HG03354 (cell line): ENCODE measurements at regions not wholly inside any gene's neighbourhood (a gene's known extent, or its start where the extent isn't known, plus 50 kb on each side); places are given as distances from the start of the nearest gene placed in this dataset.

Source experiments
- ATAC-seq: cut with Tn5 transposase; IDR thresholded peaks from one replicate; pipeline ENCODE4 v1.9.1; 2021; ENCODE audit warnings: mild to moderate bottlenecking; ENCODE audit not compliant: unreplicated experiment, poor library complexity, severe bottlenecking

- ATAC-seq = no peak
Measured at GRCh38 chr1:232249861-232250777, 379.8 kb downstream of the SIPA1L2 start.

GRCh38 chr1:232249339-232249738 is 380.6 kb downstream of the SIPA1L2 start:
- ATAC-seq = no peak

DNA sequence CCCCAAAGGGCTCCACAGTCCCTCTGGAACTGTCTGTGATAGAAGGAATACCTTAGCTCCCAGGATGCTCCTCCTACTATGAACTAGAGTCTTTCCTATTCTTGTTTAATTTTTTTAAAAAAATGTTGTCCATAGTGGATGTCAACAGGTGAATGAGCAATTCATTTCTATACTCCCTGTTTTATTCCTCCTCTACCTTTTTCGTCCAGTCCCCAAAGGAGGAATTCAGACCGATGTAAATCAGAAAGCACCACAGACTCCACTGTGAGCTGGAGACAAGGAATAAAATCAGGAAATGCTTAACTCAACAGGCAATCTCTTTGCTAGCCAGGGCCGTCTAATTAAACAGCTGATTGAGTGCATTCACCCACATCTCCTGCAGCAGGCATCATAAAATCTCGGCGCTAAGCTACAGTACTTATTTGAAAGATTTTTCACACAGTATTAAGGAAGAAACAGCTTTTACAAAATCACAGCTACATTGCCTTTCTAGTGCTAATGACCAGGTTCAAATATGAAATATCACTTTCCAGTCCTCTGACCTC is 381.6 kb downstream of the SIPA1L2 start:
- no peak for ATAC-seq

DNA sequence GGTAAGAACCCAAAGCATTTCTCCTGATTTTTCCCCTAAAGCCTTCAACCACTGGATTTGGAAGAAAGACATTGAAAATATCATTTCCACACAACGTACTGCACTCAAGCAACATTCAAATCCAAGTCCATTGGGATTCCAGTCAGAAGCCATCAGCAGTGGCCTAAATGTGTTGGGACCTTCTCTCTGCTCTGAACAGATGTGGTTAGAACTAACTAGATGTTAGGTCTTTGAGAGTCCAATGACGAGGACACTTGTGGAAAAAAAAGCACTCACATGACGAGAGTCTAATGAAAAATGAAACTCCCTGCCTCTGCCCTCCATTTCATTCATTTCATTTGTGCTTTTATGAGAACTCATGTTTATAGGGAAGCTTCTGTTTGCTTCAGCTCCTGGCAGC is 382.3 kb downstream of the SIPA1L2 start:
- ATAC-seq = no peak

GRCh38 chr1:232244426-232244825 is 385.5 kb downstream of the SIPA1L2 start:
- ATAC-seq = no peak

DNA sequence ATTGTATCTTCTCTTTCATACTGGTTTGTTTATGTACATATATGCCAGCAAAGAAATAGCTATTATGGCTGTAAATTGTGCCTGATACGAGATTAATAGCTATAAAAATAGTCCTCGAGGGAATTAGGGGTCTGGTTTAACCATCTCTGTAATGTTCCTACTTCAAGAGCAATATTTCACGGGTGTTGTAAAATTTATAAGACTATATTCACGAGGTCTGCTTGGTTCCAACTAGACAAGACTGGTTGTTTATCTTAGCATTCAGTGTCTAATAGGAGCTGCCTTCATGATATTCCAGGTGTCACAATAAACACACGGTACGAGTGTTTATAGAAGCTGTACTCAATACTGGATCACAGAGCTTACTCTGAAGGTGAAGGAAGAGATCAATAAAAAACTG is 389.9 kb downstream of the SIPA1L2 start:
- ATAC-seq = no peak

DNA sequence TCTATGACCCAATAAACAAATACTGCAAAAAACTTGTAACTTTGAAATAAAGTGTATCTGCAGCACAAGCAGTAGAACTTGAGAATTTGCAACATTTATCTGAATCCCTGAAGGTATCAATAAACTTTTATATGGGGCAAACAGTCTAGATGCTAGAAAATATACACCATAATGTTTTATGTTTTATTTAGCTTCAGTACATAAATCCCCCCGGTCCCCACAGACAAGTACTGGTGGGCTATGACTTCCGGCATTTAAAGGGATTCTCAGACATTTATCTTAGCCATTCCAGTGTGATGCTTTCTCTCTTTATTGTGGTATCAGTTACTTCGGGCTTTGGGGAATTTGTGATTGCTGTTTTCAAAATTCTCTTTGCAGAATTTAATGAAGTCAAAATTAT is 390.4 kb downstream of the SIPA1L2 start:
- no peak for ATAC-seq

DNA sequence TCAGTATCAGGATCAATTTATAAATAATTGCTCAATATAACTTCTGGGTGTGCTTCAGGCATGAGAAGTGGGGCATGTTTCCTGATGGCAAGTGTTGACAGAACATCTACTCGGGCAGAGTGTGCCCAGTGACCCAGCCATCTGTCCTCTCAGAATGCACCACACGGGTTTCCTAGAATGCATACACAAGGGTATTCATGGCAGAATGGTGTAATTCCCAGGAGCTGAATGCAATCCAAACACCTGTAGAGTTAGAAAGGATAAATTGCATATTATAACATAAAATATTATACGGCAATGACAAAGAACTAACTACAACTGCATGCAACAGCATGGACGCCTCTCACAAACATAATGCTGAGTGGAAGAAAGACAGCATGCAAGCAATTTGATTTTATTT is 391.9 kb downstream of the SIPA1L2 start:
- no peak for ATAC-seq

- no peak for ATAC-seq
Measured at GRCh38 chr1:232227306-232227705, 402.6 kb downstream of the SIPA1L2 start.

GRCh38 chr1:232226197-232226712 is 403.7 kb downstream of the SIPA1L2 start:
- ATAC-seq = no peak

DNA sequence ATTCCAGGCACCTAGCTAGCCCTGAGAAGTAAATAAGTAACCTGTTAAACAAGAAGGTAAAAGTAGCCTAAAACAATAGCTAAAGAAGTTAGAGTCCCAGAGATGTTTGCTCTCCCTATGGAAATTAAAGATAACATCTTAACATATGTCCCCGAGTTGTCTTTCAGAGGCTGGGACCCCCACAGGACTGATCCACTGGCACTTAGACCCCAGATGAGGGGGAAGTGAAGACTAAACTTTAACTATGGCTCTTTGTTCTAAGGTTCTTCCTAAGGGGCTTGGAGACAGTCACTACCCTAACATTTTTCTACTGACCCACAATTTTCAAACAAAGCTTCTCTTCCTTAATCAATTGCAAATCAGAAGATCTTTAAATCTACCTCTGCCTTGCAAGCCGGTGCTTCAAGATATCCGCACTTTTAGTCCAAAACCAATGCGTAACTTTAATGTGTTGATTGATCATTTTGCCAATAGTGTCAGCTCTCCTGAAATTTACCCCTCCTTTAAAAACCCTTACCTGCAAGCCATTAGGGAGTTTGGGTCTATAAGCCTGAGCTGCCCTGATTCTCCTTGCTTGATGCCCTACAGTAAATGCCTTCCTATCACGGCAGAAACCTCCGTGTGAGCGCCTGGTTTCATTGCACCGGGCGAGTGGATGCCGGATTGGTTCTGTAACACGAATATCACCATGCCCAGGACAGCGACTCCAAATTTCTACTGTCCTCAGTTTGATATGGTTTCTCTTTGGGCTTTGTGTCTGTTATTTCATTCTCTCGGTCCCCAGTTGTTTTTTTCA is 404.4 kb downstream of the SIPA1L2 start:
- ATAC-seq = no peak

GRCh38 chr1:232223887-232224286 is 406.0 kb downstream of the SIPA1L2 start:
- ATAC-seq = no peak

DNA sequence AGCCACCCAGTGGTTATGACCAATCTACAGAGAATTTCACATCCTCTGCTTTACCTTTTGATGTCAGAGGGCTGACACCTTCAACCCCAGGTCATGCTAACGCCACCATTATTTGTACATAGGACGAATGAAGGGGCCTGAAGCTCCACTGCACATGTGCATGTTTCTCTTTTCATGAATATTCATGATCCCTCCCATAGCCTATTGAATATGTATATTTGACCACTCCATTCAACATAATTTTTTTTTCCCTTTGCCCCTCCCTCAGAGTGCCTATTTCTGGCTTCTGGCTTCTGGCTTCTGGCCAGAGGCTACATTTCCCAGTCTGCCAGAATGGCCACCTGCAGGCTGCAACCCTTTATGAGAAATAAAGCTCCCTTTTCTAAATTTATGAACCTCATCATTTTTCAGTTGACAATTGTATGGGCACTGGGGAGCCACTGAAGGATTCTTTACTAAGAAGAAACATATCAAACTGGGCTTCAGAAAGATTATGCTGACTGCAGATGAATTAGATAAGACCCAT is 406.7 kb downstream of the SIPA1L2 start:
- no peak for ATAC-seq

GRCh38 chr1:232222614-232223013 is 407.3 kb downstream of the SIPA1L2 start:
- no peak for ATAC-seq

- ATAC-seq = no peak
Measured at GRCh38 chr1:232221802-232222499, 408.0 kb downstream of the SIPA1L2 start.

DNA sequence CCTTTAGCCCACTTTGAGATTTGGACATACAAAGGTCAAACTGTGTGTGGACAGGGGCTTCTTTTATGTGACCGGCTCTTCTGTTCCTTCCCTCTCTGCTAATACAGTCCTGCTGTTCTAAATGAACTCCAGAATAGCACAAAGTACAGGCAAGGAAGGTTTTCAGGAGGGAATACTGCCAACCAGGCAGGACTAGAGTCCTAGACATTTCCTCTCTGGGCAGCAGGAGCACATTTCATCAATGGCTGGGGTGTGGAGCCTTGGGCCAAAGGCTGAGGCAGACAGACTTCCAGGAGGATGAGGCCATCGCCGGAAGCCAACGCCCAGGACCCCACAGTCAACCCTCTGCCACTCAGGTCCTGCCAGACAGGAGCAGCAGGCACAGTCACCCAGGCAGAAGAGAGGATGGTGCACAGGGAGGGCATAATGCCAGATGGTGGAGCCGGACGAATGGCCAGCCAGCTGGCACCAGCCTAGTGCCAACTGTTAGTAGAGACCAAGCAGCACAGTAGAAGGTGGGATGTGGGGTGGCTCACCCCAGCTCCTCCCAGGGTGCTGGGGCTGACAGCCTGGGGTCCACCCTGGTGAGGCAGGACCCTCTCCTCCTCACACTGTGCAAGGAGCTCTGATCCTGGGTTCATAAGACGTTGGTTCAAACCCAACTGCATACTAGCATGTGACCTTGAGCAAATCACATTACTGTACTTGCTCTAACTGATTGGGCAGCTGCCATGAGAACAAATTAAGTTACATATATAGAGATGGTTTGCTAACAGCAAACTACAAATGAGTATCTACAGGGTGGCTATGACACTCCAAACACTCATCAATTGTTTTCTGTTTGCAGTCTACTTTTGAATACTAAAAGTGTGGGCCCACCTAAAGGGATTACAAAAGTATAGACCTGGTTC is 410.7 kb downstream of the SIPA1L2 start:
- ATAC-seq = no peak

- ATAC-seq = no peak
Measured at GRCh38 chr1:232213928-232214327, 416.0 kb downstream of the SIPA1L2 start.

DNA sequence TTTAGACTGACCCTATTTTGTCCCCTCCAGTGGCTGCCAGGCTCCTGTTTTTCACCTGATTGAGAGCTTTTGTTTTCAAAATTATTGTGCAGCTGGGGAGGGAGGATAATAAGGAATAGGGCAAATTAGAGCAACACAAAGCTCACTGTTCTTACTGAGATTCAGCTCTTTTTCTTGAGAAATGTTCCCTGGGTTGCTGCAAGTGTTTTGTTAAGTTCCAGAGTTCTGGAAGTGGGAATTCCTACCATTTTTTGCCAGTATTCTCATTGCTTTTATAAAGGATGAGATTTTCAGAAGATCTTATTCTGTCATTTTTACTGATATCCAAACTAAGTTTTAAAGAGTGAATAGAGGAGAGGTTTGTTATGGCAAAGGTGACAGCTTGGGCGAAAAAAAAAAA is 417.7 kb downstream of the SIPA1L2 start:
- ATAC-seq = no peak

GRCh38 chr1:232211149-232211548 is 418.8 kb downstream of the SIPA1L2 start:
- peak; percentile 85 for ATAC-seq
